ENCODE measurements at regions not wholly inside any gene's neighbourhood (a gene's known extent, or its start where the extent isn't known, plus 50 kb on each side); places are given as distances from the start of the nearest gene placed in this dataset.

GRCh38 chr5:163938595-163938994, 433.2 kb downstream of the MAT2B start:
- no peaks in the 10 kb centered on the region for H3K27me3 Mint-ChIP-seq
- peaks cover 26% of the 10 kb centered on the region for H3K9me3 Mint-ChIP-seq (ENCODE audit: low read depth)
- no peak for DNase-seq (ENCODE audit: low spot score, unreplicated experiment)
- no peak for TF ChIP-seq CTCF (IDR thresholded peaks at IDR 0.05; ENCODE audit: unreplicated experiment)
- no peaks in the 10 kb centered on the region for H3K4me1 Mint-ChIP-seq (ENCODE audit: low read depth)
- peaks cover 5% of the 10 kb centered on the region for H3K36me3 Mint-ChIP-seq (ENCODE audit: insufficient read depth)
- no peak overlapping the region for H3K4me3 Mint-ChIP-seq (ENCODE audit: low read depth)
- no peak overlapping the region for H3K27ac Mint-ChIP-seq

- no peak for TF ChIP-seq CTCF (IDR thresholded peaks at IDR 0.05; ENCODE audit: unreplicated experiment)
- Mint-ChIP-seq H3K27ac (no peak overlapping the region), H3K27me3 (no peaks in the 10 kb centered on the region), H3K4me3 (ENCODE audit: low read depth) (no peak overlapping the region), H3K36me3 (ENCODE audit: insufficient read depth) (no peaks in the 10 kb centered on the region), H3K4me1 (ENCODE audit: low read depth) (no peaks in the 10 kb centered on the region), H3K9me3 (ENCODE audit: low read depth) (peaks cover 8% of the 10 kb centered on the region)
- no peak for DNase-seq (ENCODE audit: low spot score, unreplicated experiment)
Observed at GRCh38 chr5:163941079-163941478, 435.7 kb downstream of the MAT2B start.

- no peaks in the 10 kb centered on the region for H3K9me3 Mint-ChIP-seq (ENCODE audit: low read depth)
- H3K4me3 Mint-ChIP-seq (ENCODE audit: low read depth) = no peak overlapping the region
- DNase-seq (ENCODE audit: low spot score, unreplicated experiment) = no peak
- H3K27ac Mint-ChIP-seq = peak overlapping the region; percentile 56
- no peaks in the 10 kb centered on the region for H3K36me3 Mint-ChIP-seq (ENCODE audit: insufficient read depth)
- no peak for TF ChIP-seq CTCF (IDR thresholded peaks at IDR 0.05; ENCODE audit: unreplicated experiment)
- no peaks in the 10 kb centered on the region for H3K4me1 Mint-ChIP-seq (ENCODE audit: low read depth)
- no peaks in the 10 kb centered on the region for H3K27me3 Mint-ChIP-seq
Observed at GRCh38 chr5:163943546-163943945, 438.1 kb downstream of the MAT2B start.

- no peak overlapping the region for H3K4me3 Mint-ChIP-seq (ENCODE audit: low read depth)
- no peaks in the 10 kb centered on the region for H3K4me1 Mint-ChIP-seq (ENCODE audit: low read depth)
- H3K36me3 Mint-ChIP-seq (ENCODE audit: insufficient read depth) = no peaks in the 10 kb centered on the region
- no peak for TF ChIP-seq CTCF (IDR thresholded peaks at IDR 0.05; ENCODE audit: unreplicated experiment)
- no peak overlapping the region for H3K27ac Mint-ChIP-seq
- no peaks in the 10 kb centered on the region for H3K27me3 Mint-ChIP-seq
- DNase-seq (ENCODE audit: low spot score, unreplicated experiment) = no peak
- no peaks in the 10 kb centered on the region for H3K9me3 Mint-ChIP-seq (ENCODE audit: low read depth)
Observed at GRCh38 chr5:163944738-163945137, 439.3 kb downstream of the MAT2B start.

GRCh38 chr5:163947848-163948666, 442.6 kb downstream of the MAT2B start:
- Mint-ChIP-seq H3K4me3 (ENCODE audit: low read depth) (no peak overlapping the region), H3K27me3 (no peaks in the 10 kb centered on the region), H3K36me3 (ENCODE audit: insufficient read depth) (no peaks in the 10 kb centered on the region), H3K4me1 (ENCODE audit: low read depth) (no peaks in the 10 kb centered on the region), H3K9me3 (ENCODE audit: low read depth) (peaks cover 3% of the 10 kb centered on the region), H3K27ac (no peak overlapping the region)
- no peak for DNase-seq (ENCODE audit: low spot score, unreplicated experiment)
- TF ChIP-seq CTCF (IDR thresholded peaks at IDR 0.05; ENCODE audit: unreplicated experiment) = no peak
